Peyer's patch (tissue), 4 donors: ENCODE measurements at regions not wholly inside any gene's neighbourhood (a gene's known extent, or its start where the extent isn't known, plus 50 kb on each side); places are given as distances from the start of the nearest gene placed in this dataset.

ENCODE experiments used
- POLR2A ChIP-seq, 2 donors: fragments of 450-650 bp; IDR thresholded peaks; one replicate each; pipeline ENCODE4 v1.5.1; 2017; ENCODE audit warnings: antibody characterized with exemption in 2 of 2, mild to moderate bottlenecking in 2 of 2, moderate library complexity in 2 of 2
- TF ChIP-seq, protein P1 (sequence below), 6 experiments: fragments of 450-650 bp in 4 of 6; fragments of 200-600 bp in 2 of 6; sonication (generic) in 1 of 6; IDR thresholded peaks; one replicate each; pipeline ENCODE4 v1.5.1; 2017 to 2019; ENCODE audit warnings: antibody characterized with exemption in 6 of 6, mild to moderate bottlenecking in 3 of 6, moderate library complexity in 1 of 6

DNA sequence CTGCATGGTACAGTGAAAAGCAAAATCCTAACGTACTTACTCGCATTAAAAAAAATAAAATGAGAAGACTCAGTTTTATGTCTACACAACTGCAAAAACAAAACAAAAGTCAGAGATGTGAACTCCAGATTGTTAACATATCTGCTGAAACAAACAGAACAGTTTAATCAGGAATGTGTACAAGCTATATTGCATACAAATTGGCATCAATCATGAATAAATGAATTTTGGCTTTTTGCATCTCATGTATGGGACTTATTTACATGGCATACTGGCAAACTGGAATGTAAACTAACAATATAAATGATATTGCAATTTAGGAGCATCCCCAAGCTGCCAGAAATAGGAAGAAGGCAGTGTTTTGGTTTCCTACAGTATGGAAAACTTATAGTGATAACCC is 79.6 kb upstream of the NSMCE3 start:
- TF ChIP-seq POLR2A (IDR thresholded peaks at IDR 0.05), result no peak
- TF ChIP-seq, protein P1, sequence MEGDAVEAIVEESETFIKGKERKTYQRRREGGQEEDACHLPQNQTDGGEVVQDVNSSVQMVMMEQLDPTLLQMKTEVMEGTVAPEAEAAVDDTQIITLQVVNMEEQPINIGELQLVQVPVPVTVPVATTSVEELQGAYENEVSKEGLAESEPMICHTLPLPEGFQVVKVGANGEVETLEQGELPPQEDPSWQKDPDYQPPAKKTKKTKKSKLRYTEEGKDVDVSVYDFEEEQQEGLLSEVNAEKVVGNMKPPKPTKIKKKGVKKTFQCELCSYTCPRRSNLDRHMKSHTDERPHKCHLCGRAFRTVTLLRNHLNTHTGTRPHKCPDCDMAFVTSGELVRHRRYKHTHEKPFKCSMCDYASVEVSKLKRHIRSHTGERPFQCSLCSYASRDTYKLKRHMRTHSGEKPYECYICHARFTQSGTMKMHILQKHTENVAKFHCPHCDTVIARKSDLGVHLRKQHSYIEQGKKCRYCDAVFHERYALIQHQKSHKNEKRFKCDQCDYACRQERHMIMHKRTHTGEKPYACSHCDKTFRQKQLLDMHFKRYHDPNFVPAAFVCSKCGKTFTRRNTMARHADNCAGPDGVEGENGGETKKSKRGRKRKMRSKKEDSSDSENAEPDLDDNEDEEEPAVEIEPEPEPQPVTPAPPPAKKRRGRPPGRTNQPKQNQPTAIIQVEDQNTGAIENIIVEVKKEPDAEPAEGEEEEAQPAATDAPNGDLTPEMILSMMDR (IDR thresholded peaks at IDR 0.05), result no peak
